SU-DHL-6 (cell line): ENCODE measurements at regions not wholly inside any gene's neighbourhood (a gene's known extent, or its start where the extent isn't known, plus 50 kb on each side); places are given as distances from the start of the nearest gene placed in this dataset.

Experiments used
- CTCF ChIP-seq: fragments of 200-600 bp; sonication (generic); IDR thresholded peaks from one replicate; pipeline ENCODE4 v1.5.1; 2017; ENCODE audit warnings: antibody characterized with exemption, mild to moderate bottlenecking, low read length, moderate library complexity; ENCODE audit not compliant: insufficient read depth, poor library complexity, severe bottlenecking
- EZH2phosphoT487 ChIP-seq: fragments of 200-600 bp; sonication (generic), shearing (Covaris generic); conservative IDR thresholded peaks from 2 replicates; pipeline ENCODE4 v1.6.1; 2018; ENCODE audit warnings: mild to moderate bottlenecking, antibody characterized with exemption, low read length, moderate library complexity, mixed read lengths

- TF ChIP-seq CTCF: no peak
- no peak for TF ChIP-seq EZH2phosphoT487
Observed at GRCh38 chr3:178359728-178360127, 176.5 kb upstream of the KCNMB2 start.
